ENCODE measurements at regions not wholly inside any gene's neighbourhood (a gene's known extent, or its start where the extent isn't known, plus 50 kb on each side); places are given as distances from the start of the nearest gene placed in this dataset.

GRCh38 chr2:187008111-187008510 is 159.1 kb upstream of the ZSWIM2 start:
- TF ChIP-seq CTCF (IDR thresholded peaks at IDR 0.05) (no peak), ZFX (IDR thresholded peaks at IDR 0.05; ENCODE audit: borderline replicate concordance) (no peak)
